Fibroblast of lung (primary cell): ENCODE measurements at regions not wholly inside any gene's neighbourhood (a gene's known extent, or its start where the extent isn't known, plus 50 kb on each side); places are given as distances from the start of the nearest gene placed in this dataset.

Experiments used
- CTCF ChIP-seq, 2 donors: IDR thresholded peaks in 1 of 2; conservative IDR thresholded peaks in 1 of 2; 1 replicate in 1 of 2; 2 replicates in 1 of 2; pipeline ENCODE4 v1.5.1; 2011 to 2012; ENCODE audit warnings: low read length in 2 of 2, control low read depth in 1 of 2, inconsistent platforms in 1 of 2, low read depth in 1 of 2, mild to moderate bottlenecking in 1 of 2
- EZH2 ChIP-seq: IDR thresholded peaks from 2 replicates; pipeline ENCODE4 v1.5.1; 2012; ENCODE audit warnings: low read length, control low read depth, mild to moderate bottlenecking; ENCODE audit errors: missing control alignments

GRCh38 chr1:95437781-95438180 is 203.8 kb downstream of the RWDD3 start:
- TF ChIP-seq EZH2 (no peak), CTCF (conservative IDR thresholded peaks at IDR 0.05 in 1 of 2, IDR thresholded peaks at IDR 0.05 in 1 of 2; ENCODE audit: low read depth in 1 of 2, low read length in 2 of 2) (no peak)
